ENCODE measurements at regions not wholly inside any gene's neighbourhood (a gene's known extent, or its start where the extent isn't known, plus 50 kb on each side); places are given as distances from the start of the nearest gene placed in this dataset.
"Not testable (repeated sequence)": the region's sequence is repeated elsewhere in the genome, so short reads cannot be mapped to it uniquely, and the experiment has no call there.

DNA sequence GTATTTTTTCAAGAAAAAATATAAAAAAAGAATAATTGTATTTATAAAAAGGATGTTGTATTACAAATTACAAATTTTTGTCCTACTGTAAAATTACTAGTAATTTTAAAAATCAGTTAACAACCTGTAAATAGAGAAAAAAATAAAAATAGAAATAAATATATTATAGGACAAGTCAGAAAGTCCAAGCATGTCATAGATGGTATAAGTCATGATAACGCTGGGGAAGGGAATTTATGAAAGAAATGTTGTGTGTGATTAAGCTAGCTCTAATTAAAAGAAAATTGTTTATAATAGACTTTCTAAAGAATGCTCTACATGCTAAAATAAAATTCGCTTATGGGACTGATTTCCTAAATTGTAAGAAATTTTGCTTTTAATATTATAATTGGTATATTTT, 2329.9 kb downstream of the ARAP2 start:
- Mint-ChIP-seq H3K9me3 (peaks cover 9% of the 10 kb centered on the region), H3K27me3 (no peaks in the 10 kb centered on the region), H3K27ac (no peak overlapping the region), H3K4me1 (ENCODE audit: low read depth) (no peaks in the 10 kb centered on the region), H3K36me3 (ENCODE audit: low read depth) (no peaks in the 10 kb centered on the region), H3K4me3 (no peak overlapping the region)
- intact Hi-C loops (cut with micrococcal nuclease): no loop called here

DNA sequence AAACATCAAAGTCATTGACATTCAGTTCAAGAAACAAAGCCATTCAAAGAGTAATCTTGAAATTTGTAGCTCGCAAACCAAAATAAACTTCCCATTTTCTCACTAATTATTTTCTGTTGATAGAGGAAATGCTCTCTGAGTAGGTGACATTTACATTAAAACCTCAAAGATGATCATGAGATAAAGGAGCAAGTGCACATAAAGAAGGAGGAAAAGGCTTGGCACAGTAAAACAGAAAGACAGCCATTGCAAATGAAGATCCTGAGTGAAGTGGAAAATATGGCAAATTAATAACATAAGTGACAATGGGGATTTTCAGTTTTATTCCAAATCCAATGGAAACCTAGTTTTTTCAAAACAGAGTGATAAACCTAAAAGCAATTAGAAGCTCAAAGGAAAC, 2320.8 kb downstream of the ARAP2 start:
- intact Hi-C loops (cut with micrococcal nuclease): no loop called here
- H3K36me3 Mint-ChIP-seq (ENCODE audit: low read depth): no peaks in the 10 kb centered on the region
- H3K9me3 Mint-ChIP-seq: no peaks in the 10 kb centered on the region
- no peak overlapping the region for H3K4me3 Mint-ChIP-seq
- no peaks in the 10 kb centered on the region for H3K27me3 Mint-ChIP-seq
- H3K27ac Mint-ChIP-seq: no peak overlapping the region
- no peaks in the 10 kb centered on the region for H3K4me1 Mint-ChIP-seq (ENCODE audit: low read depth)

DNA sequence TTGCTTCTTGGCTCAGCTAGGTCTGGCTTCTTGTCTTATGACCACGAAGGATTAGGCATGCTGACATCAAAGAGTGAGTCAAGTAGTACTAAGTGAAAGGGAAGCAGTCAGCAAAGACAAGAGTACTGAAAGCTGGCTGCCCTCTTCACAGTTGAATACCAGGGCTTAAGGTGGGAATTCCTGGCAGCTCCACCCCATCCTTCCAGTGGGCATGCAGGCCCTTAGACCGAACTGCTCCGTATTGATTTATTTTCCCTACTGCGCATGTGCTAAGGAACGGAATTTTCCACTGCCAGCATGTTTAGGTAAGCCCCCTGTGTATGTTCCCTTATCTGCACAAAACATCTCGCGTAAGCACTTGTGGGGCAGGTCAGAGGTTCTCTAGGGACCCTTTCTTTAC, 2320.1 kb downstream of the ARAP2 start:
- no peaks in the 10 kb centered on the region for H3K36me3 Mint-ChIP-seq (ENCODE audit: low read depth)

DNA sequence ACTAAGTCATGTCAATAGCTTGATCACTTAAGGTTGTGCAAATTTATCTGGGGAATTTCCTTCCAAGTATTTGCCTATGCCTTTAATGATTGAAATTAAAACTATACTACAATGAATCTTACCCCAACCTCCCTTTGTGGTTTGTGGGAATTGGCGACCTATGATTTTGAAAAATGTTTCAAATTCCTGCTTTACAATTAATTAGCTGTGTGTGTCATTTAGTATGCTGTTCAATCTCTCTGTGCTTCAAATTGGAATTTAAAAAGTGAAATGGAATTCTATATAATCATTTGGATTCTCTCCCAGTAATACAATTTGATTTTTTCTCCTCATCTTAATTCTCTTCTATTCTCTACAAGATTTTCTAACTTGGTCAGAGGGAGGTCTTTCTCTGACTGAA, 2319.5 kb downstream of the ARAP2 start:
- no peaks in the 10 kb centered on the region for H3K4me1 Mint-ChIP-seq (ENCODE audit: low read depth)
- H3K9me3 Mint-ChIP-seq: no peaks in the 10 kb centered on the region
- intact Hi-C loops (cut with micrococcal nuclease): no loop called here
- H3K4me3 Mint-ChIP-seq: no peak overlapping the region
- H3K27ac Mint-ChIP-seq: no peak overlapping the region
- H3K27me3 Mint-ChIP-seq: no peaks in the 10 kb centered on the region
- no peaks in the 10 kb centered on the region for H3K36me3 Mint-ChIP-seq (ENCODE audit: low read depth)

More for the DNA sequence above, 2320.1 kb downstream of the ARAP2 start:
- Mint-ChIP-seq H3K27ac (no peak overlapping the region), H3K27me3 (no peaks in the 10 kb centered on the region), H3K4me3 (no peak overlapping the region), H3K9me3 (no peaks in the 10 kb centered on the region), H3K4me1 (ENCODE audit: low read depth) (no peaks in the 10 kb centered on the region)
- intact Hi-C loops (cut with micrococcal nuclease): no loop called here

DNA sequence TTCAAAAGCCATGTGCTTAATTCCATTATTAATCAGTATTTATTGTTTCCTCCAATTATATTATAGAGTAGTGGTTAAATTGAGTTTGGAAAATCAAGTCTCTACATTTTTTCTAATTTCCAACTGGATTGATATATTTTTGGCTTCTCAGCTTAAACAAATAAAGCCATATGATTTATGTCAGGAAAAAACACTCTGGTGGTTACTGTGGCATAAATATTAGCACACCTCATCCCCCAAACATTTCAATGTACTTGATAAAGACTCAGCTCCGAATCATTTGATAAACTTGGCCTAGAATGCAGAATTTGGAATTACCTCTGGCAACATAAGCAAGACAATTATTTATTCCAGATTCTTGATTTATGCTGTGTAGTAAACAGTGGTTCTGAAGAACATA, 2313.8 kb downstream of the ARAP2 start:
- no peaks in the 10 kb centered on the region for H3K27me3 Mint-ChIP-seq
- H3K4me3 Mint-ChIP-seq: no peak overlapping the region
- H3K27ac Mint-ChIP-seq: no peak overlapping the region
- no peaks in the 10 kb centered on the region for H3K36me3 Mint-ChIP-seq (ENCODE audit: low read depth)
- no peaks in the 10 kb centered on the region for H3K4me1 Mint-ChIP-seq (ENCODE audit: low read depth)
- H3K9me3 Mint-ChIP-seq: no peaks in the 10 kb centered on the region
- intact Hi-C loops (cut with micrococcal nuclease): no loop called here

DNA sequence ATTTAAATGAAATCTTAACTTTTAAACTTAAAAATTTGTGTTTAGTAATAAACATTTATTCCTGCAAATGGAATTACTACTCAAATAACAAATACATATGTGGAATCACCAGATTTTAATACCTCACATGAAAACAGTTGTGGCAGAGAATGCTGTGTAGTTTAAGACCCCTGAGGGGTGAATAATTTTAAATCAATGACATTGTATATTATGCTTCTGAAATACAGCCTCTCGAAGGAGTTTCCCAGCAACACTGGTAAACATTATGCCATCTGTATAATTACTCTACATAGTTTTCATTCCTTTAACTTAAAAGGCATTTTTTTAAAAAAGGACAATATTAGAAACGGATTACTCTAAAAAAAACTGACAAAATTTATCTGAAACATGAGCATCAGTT, 2313.3 kb downstream of the ARAP2 start:
- H3K9me3 Mint-ChIP-seq: no peaks in the 10 kb centered on the region

DNA sequence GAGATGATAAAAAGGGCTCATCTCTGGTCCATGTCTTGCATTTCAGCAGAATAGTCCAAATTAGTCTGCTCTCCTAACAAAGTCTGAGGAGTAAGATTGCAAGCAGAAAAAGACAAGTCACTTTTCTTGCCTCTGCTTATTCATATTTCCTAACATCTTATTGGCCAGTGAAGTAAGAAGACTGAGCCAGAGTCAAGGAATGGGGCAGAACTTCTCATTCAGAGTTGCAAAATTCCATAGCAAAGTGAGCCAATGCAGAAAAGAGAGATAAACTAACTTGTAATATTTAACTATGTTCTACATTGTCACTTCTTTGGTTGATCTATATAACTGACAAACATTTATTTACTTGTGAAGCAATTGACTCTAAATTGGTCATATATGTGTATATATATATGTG, 2304.0 kb downstream of the ARAP2 start:
- Mint-ChIP-seq H3K4me1 (ENCODE audit: low read depth) (no peaks in the 10 kb centered on the region), H3K9me3 (no peaks in the 10 kb centered on the region), H3K27ac (no peak overlapping the region), H3K27me3 (no peaks in the 10 kb centered on the region), H3K36me3 (ENCODE audit: low read depth) (no peaks in the 10 kb centered on the region), H3K4me3 (no peak overlapping the region)
- intact Hi-C loops (cut with micrococcal nuclease): no loop called here

More for the DNA sequence above, 2313.3 kb downstream of the ARAP2 start:
- Mint-ChIP-seq H3K36me3 (ENCODE audit: low read depth) (no peaks in the 10 kb centered on the region), H3K4me3 (no peak overlapping the region), H3K4me1 (ENCODE audit: low read depth) (no peaks in the 10 kb centered on the region), H3K27me3 (no peaks in the 10 kb centered on the region), H3K27ac (no peak overlapping the region)
- intact Hi-C loops (cut with micrococcal nuclease): no loop called here

DNA sequence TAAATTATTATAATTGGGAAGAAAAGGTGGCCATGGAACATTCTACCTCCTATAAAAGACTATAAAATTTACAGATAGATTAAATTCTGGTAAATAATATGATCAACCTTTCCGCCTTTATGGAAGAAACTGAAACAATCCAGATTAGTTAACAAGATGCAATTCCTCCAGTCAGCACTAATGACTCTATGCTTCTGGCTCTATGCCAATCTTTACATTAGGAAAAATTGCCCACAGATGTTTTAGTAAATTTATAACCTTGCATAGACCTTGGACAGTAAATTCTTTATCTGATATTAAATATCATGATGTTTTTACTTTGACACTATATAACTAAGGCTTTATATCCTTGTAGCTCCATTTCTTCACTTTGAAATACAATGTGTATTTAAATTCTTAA, 2302.5 kb downstream of the ARAP2 start:
- Mint-ChIP-seq H3K27ac (no peak overlapping the region), H3K4me1 (ENCODE audit: low read depth) (no peaks in the 10 kb centered on the region), H3K9me3 (no peaks in the 10 kb centered on the region), H3K4me3 (no peak overlapping the region), H3K36me3 (ENCODE audit: low read depth) (no peaks in the 10 kb centered on the region), H3K27me3 (no peaks in the 10 kb centered on the region)
- intact Hi-C loops (cut with micrococcal nuclease): no loop called here

DNA sequence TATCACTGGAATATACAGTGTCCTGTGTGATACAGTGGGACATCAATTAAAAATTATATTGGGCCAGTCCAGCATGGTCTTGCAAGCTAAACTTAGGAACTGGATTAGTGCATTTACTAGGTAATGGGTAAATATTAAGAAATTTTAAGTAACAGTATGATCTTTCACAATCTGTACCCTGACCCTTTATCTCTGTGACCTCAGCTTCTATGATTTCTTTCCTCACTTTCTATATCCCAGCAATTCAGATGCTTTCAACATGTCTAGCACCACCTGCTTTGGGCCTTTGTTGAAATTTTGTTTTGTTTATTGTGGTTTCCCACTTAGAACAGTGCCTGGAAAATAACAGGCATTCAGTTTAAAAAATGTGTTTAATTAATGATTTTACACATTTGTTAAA, 2295.4 kb downstream of the ARAP2 start:
- Mint-ChIP-seq H3K4me1 (ENCODE audit: low read depth) (no peaks in the 10 kb centered on the region), H3K4me3 (no peak overlapping the region), H3K27ac (no peak overlapping the region), H3K27me3 (no peaks in the 10 kb centered on the region), H3K9me3 (no peaks in the 10 kb centered on the region), H3K36me3 (ENCODE audit: low read depth) (no peaks in the 10 kb centered on the region)
- intact Hi-C loops (cut with micrococcal nuclease): no loop called here

DNA sequence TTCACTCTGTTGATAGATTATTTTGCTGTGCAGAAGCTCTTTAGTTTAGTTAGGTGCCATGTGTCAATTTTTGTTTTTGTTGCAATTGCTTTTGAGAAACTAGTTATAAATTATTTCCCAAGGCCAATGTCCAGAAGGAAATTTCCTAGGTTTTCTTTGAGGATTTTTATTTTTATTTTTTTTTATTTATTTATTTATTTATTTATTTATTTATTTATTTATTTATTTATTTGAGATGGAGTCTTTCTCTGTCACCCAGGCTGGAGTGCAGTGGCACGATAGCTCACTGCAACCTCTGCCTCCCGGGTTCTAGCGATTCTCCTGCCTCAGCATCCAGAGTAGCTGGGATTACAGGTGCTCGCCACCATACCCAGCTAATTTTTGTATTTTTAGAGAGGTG, 2290.5 kb downstream of the ARAP2 start:
- intact Hi-C loops (cut with micrococcal nuclease); H3K27me3 Mint-ChIP-seq; H3K27ac Mint-ChIP-seq; H3K4me1 Mint-ChIP-seq (ENCODE audit: low read depth); H3K36me3 Mint-ChIP-seq (ENCODE audit: low read depth); H3K4me3 Mint-ChIP-seq: not testable (repeated sequence)
- H3K9me3 Mint-ChIP-seq: peaks cover 30% of the 10 kb centered on the region

DNA sequence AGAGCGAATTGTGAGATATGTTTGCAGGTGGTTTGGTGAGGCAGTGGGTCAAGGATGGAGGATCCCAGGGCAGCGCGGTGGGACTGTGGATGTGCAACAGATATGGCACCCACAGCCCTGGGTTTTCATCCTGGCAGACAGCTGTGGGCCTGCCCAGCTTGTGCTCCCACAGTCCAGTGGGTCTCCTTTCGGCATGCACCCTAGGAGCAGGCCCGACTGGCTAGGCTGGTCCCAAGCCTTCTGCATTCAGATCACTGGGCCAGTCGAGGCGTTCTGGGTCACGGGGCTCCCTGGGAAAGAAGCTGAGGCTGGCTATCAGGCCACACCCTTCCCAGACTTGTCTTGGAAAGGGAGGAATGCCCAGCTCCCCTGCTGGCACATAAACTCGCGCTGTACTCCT, 2289.6 kb downstream of the ARAP2 start:
- no peak overlapping the region for H3K27ac Mint-ChIP-seq
- peaks cover 36% of the 10 kb centered on the region for H3K9me3 Mint-ChIP-seq
- H3K4me1 Mint-ChIP-seq (ENCODE audit: low read depth): no peaks in the 10 kb centered on the region
- H3K4me3 Mint-ChIP-seq: no peak overlapping the region
- no peaks in the 10 kb centered on the region for H3K36me3 Mint-ChIP-seq (ENCODE audit: low read depth)
- no peaks in the 10 kb centered on the region for H3K27me3 Mint-ChIP-seq
- intact Hi-C loops (cut with micrococcal nuclease): no loop called here

DNA sequence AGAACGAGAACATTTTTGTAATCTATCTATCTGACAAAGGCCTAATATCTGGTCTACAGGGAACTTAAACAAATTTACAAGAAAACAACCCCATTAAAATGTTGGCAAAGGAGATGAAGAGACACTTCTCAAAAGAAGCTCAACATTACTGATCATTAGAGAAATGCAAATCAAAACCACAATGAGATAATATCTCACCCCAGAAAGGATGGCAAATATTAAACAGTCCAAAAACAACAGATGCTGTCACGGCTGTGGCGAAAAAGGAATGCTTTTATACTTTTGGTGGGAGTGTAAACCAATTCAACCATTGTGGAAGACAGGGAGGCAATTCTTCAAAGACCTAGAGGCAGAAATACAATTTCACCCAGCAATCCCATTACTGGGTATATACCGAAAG, 2284.8 kb downstream of the ARAP2 start:
- H3K27me3 Mint-ChIP-seq: no peaks in the 10 kb centered on the region
- intact Hi-C loops (cut with micrococcal nuclease): no loop called here
- no peak overlapping the region for H3K27ac Mint-ChIP-seq
- H3K4me3 Mint-ChIP-seq: no peak overlapping the region
- H3K36me3 Mint-ChIP-seq (ENCODE audit: low read depth): no peaks in the 10 kb centered on the region
- no peaks in the 10 kb centered on the region for H3K4me1 Mint-ChIP-seq (ENCODE audit: low read depth)
- H3K9me3 Mint-ChIP-seq: peaks cover 32% of the 10 kb centered on the region

DNA sequence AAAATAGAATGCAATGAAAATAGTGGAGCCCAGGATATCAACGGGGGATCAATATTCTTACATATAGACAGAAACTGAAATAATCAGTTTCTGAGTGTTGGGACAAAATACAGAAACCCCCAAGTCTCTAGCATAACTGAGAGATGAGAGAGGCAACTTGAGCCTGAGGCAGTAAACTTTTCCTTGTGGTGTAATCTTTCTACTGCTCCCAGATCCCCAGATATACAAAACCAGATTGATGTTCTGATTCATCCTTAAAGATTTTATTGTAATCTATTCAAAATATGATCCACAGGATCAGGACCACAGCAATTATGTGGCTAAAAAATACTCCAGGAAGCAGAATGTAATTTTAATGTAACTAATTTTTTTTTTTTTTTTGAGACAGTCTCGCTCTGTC, 2282.6 kb downstream of the ARAP2 start:
- intact Hi-C loops (cut with micrococcal nuclease): no loop called here

DNA sequence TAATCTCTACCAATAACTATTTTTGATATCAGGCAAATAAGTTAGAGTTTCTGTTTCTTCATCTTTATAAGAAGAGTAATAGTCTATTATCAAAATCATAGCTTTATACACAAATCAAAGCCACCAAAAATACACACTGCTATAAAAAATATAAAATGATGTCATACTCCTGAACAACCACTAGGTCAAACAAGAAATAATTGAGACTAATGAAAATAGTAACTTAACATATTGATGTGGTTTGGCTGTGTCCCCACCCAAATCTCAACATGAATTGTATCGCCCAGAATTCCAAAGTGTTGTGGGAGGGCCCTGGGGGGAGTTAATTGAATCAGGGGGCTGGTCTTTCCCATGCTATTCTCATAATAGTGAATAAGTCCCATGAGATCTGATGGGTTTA, 2277.5 kb downstream of the ARAP2 start:
- Mint-ChIP-seq H3K27me3 (no peaks in the 10 kb centered on the region), H3K9me3 (peaks cover 11% of the 10 kb centered on the region), H3K27ac (no peak overlapping the region), H3K36me3 (ENCODE audit: low read depth) (no peaks in the 10 kb centered on the region), H3K4me3 (no peak overlapping the region), H3K4me1 (ENCODE audit: low read depth) (no peaks in the 10 kb centered on the region)
- intact Hi-C loops (cut with micrococcal nuclease): no loop called here

More for the DNA sequence above, 2282.6 kb downstream of the ARAP2 start:
- no peaks in the 10 kb centered on the region for H3K36me3 Mint-ChIP-seq (ENCODE audit: low read depth)
- no peaks in the 10 kb centered on the region for H3K4me1 Mint-ChIP-seq (ENCODE audit: low read depth)
- H3K27me3 Mint-ChIP-seq: no peaks in the 10 kb centered on the region
- no peak overlapping the region for H3K27ac Mint-ChIP-seq
- no peak overlapping the region for H3K4me3 Mint-ChIP-seq
- H3K9me3 Mint-ChIP-seq: peaks cover 22% of the 10 kb centered on the region

DNA sequence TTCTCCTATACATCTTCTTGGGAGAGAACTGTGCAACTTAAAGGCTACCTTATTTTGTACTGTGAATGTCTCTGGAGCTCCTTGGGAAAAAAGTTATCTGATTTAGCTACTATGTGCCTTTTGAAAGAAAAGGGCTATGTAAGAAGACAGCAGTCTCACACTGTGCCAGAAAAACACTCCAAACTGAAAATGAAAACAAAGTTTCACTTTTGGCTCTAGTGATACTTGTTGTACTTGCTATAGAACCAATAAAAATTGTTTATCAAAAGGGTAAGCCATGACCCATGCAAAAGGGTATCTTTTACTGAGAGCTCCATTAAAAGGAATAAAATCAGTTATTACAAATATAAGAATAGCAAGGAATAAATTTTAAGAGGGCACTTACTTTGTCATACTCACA, 2270.0 kb downstream of the ARAP2 start:
- H3K36me3 Mint-ChIP-seq (ENCODE audit: low read depth): no peaks in the 10 kb centered on the region
- H3K9me3 Mint-ChIP-seq: peaks cover 18% of the 10 kb centered on the region
- intact Hi-C loops (cut with micrococcal nuclease): no loop called here
- H3K4me1 Mint-ChIP-seq (ENCODE audit: low read depth): no peaks in the 10 kb centered on the region
- no peak overlapping the region for H3K4me3 Mint-ChIP-seq
- no peaks in the 10 kb centered on the region for H3K27me3 Mint-ChIP-seq
- no peak overlapping the region for H3K27ac Mint-ChIP-seq

DNA sequence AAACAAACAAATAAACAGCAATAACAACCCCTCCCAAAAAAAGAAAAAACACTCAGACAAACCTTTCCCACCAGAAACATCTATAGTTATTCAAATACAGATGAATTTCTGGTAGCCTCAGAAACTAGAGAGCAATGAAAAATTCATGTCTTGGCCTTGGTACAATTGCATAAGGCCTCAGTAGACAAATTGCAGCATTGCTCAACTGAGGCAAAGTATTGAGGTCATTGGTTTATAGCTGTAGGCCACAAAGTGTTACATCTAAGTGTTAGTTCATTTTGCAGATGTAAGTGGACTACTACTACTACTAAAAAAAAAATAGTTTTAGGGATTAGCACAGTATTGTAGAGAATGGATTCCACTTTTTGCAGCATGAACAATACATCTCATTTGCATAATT, 2268.3 kb downstream of the ARAP2 start:
- Mint-ChIP-seq H3K36me3 (ENCODE audit: low read depth) (no peaks in the 10 kb centered on the region), H3K27ac (no peak overlapping the region), H3K9me3 (peaks cover 18% of the 10 kb centered on the region), H3K27me3 (no peaks in the 10 kb centered on the region), H3K4me1 (ENCODE audit: low read depth) (no peaks in the 10 kb centered on the region), H3K4me3 (no peak overlapping the region)
- intact Hi-C loops (cut with micrococcal nuclease): no loop called here
